ENCODE measurements at regions not wholly inside any gene's neighbourhood (a gene's known extent, or its start where the extent isn't known, plus 50 kb on each side); places are given as distances from the start of the nearest gene placed in this dataset.

DNA sequence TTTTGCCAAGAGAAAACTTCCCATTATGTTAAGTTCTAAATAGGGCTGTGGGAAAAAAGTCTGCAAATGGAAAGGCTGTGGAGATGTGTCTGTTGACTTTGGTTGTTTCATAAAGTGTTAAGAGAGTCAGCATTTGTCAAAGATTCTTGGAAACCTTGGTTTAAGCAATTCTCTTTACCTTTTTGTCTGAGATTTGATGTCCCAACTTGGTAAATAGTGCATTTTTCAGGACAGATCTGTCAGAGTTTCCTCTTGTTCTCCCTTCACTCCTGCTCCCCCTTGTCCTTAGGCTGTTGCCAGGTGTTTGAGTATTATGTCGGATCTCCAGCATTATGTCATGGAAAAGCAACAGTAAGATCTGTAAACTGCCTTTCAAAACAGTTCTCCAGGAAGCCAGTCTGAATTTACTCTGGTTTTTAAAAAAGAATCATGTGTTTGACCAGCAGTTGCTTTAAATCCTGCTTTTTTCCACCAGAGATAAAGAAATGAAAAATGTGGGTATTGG is 79.1 kb upstream of the ADAMTSL1 start:
- DNase-seq (ENCODE audit: low spot score) = no peak

DNA sequence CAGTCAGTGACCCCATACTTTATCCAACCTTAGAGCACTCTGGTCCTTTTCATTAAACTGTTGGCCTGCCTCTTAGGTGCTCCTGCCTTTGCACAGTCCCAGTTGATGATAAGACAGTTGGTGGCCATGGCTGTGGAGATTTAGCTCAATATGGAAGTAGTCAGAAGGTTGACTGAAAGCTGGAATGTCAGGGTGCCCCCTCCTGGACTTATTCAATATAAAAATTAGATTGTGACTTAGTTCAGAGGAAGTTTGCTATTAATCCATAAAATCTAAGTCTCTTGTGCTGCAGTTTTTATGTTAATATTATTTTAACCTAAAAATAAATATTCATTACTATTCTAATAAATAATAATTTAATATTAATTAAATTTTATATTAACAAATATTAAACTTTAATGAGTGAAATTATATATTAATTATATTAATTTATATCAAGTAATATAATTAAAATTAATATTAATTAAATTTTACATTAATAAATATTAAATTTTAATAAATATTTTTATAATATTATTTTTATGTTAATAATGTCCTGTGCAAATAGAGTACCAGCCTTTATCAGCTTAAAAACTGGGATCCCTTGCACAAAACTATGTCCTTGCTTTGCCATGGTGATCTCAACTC is 77.7 kb upstream of the ADAMTSL1 start:
- DNase-seq (ENCODE audit: low spot score) = peak; percentile 3

DNA sequence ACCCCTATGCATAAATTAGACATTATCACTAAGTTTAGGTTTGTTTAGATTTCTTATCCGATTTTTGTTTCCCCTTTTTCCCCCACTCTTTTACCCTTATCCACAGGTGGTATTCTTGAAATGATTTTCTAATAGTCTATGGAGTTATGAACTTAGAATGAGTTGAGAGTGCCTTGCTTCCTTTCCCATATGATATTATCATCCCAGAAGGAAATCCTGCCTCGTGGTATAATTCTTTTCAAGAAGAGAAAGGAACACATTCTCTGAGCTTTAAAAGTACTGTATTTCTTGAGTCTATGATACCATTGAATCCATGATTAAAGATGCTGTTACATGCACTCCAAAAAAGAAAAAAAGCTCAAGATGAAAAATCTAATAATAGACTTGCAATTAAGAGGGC is 76.9 kb upstream of the ADAMTSL1 start:
- DNase-seq (ENCODE audit: low spot score) = no peak

DNA sequence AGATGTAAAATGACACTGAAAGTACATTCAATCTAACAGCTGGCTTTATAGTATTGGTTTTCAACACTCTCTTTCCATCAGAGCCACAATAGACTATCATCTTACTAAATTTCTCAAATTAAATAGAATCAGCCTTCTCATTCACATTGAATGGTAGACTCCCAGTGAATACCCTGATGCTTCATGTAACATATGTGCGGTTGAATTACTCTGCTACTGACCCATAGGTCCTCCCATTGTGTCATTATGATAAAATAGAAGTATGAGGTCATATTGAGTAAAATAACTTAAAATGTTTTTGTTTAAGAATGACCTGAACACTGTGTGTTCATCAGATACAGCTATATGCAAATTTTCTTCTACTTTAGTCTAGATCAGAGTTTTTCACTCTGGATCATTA is 75.9 kb upstream of the ADAMTSL1 start:
- no peak for DNase-seq (ENCODE audit: low spot score)

DNA sequence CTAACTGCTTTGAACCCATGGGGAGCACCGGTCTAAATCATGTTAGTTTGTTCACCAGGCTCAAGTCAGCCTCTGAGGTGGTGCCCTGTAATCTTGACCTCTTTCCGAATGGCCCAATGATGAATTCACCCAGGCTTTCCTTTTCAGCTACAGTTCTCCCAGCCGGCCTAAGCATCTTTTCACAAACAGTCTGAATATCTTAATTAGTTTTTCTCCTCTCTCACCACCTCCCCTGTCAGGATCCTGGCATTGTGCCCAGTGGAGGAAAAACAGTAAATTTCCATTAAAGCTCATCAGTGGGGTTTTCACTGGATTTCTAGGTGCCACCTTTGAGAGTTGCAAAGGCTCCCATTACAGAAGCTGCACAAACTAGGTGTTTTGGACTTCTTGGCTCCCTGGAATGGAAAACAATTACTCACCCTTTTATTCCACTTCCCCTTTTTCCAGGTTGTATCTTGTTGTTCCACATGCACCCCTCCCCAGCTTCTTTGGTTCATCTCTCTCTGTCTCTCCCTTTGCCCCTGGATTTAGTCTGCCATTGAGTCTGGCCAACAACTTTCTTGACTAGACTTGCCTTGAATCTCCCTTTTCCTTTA is 69.4 kb upstream of the ADAMTSL1 start:
- no peak for DNase-seq (ENCODE audit: low spot score)

DNA sequence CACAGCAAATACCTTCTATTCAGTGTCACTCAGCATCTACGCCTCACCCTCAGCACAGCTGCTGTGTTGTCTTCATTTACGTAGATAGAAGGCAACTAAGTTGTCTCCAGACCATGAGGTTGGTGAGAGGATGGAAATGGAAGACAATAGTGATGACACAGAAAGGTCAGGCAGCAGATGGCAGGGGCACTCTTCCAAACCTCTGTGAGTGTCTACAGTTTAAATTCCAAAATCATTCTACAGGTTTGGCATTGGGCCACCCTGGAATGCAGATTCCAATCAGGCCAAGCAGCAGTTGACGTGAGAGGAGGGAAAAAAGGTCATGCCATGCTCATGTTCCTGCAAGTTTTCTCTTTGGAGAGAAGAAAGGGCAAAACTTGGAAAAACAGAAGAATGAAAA is 68.7 kb upstream of the ADAMTSL1 start:
- no peak for DNase-seq (ENCODE audit: low spot score)

DNA sequence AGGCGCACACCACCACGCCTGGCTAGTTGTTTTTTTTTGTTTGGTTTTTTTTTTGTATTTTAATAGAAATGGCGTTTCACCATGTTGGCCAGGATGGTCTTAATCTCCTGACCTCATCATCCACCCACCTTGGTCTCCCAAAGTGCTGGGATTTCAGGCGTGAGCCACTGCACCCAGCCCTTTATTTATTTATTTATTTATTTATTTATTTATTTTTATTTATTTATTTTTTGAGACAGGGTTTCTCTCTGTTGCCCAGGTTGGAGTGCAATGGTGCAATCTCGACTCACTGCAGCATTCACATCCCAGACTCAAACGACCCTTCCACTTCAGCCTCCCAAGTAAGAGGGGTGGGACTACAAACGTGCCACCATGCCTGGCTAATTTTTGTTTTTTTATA is 63.0 kb upstream of the ADAMTSL1 start:
- no peak for DNase-seq (ENCODE audit: low spot score)

DNA sequence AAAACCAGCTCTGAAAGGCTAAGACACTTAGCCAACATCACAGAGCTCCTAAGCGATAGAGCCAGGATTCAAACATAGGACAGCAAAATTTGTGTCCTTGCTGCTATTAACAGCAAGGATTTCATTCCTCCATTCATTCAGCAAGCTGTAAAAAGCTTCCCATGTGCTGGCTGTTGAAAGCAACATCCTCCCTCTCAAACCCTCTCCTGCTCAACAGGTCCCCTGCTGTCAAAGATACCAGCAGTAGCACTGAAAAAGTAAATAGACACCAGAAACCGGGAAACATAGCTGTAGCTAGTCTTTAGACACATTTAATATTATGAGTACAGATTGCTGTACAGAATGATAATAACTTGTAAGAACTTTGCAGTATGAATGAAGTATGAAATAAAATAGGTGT is 52.6 kb upstream of the ADAMTSL1 start:
- DNase-seq (ENCODE audit: low spot score) = no peak

DNA sequence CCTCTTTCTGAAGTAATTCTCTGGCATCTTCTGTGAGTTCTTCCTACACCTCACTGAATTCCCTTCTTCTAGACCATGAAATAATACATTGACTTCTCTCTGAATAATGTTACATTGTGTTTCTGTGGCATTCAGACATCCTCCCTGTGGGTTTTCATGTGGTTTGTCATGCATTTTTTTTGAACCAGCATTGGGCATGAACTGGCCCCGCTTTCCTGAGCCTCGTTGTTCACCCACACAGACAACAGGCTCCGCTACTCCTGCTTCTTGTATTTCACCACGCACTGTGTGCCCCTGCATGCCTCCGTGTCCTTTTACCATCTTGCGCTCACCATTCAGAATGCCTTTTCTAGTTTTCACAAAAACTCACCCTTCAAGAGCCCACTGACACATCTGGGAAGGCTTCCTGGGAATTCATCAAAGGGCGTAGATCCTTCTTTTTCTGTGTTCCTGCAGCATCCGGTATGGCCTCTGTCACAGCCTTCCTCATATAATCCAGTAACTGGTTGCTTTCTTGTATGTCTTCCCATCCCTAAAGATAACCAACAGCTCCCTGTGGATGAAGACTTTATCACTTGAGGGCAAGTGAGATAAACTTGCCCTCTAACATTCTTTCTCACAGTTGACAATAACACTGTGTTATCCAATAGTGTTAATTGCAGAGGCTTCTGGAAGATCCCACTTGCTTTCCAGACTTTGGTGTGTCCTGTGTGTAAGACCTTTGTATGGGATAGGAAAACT is 51.5 kb upstream of the ADAMTSL1 start:
- no peak for DNase-seq (ENCODE audit: low spot score)

DNA sequence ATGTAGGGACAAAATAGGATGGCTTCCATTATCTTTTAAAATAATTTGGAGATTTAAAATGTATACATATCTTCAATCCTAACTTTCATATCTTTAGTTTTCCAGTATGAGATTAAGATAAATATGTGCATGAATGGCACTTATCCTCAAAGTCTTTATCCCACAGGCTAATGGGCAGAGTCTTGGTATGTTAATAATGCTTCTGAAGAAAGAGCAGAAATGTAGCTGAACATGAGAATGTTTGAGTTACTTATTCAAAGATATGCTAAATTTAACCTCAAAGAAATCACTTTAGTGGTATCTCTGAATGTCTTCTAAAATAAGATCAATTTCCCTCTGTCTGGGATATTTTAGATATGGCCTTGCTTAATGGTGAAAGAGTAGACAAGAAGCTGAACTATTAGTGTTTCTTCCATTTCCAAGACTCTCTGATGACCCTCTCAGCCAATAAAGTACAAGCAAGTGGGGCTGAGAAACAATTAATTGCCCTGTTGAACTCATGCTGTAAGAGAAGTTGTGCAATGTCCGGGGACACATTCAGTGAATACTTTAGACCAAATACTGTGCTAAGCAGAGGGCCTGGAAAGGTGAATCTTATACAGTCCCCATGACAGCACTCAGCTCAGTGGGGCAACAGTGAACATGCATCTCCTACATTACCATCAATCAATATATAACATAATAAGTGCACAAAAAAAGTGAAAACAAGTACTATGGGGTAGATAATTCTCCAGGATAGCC is 50.0 kb upstream of the ADAMTSL1 start:
- no peak for DNase-seq (ENCODE audit: low spot score)
